Neuronal stem cell (in vitro differentiated cells): ENCODE measurements at regions not wholly inside any gene's neighbourhood (a gene's known extent, or its start where the extent isn't known, plus 50 kb on each side); places are given as distances from the start of the nearest gene placed in this dataset.

Source experiments
- DNase-seq: peaks from one replicate; pipeline ENCODE4 v3.0.0-alpha.2; 2013; ENCODE audit warnings: low spot score
- H2AFZ ChIP-seq: one replicate; pipeline ENCODE4 v1.6.1; 2013; ENCODE audit warnings: mild to moderate bottlenecking, low read length, inconsistent platforms
- H2AK5ac ChIP-seq: 2 replicates; pipeline ENCODE4 v1.6.1; 2013; ENCODE audit warnings: low read depth, mild to moderate bottlenecking, inconsistent platforms, low read length, moderate library complexity, mixed read lengths
- H2BK120ac ChIP-seq: 2 replicates; pipeline ENCODE4 v1.6.1; 2013; ENCODE audit warnings: low read depth, mild to moderate bottlenecking, inconsistent platforms, low read length, moderate library complexity, mixed read lengths
- H2BK12ac ChIP-seq: one replicate; pipeline ENCODE4 v1.6.1; 2013; ENCODE audit warnings: low read length, inconsistent platforms
- H2BK15ac ChIP-seq: 2 replicates; pipeline ENCODE4 v1.6.1; 2013; ENCODE audit warnings: mild to moderate bottlenecking, low read length, inconsistent platforms, mixed read lengths
- H2BK5ac ChIP-seq: one replicate; pipeline ENCODE4 v1.6.1; 2013; ENCODE audit warnings: inconsistent platforms, mild to moderate bottlenecking, low read length, moderate library complexity
- H3K14ac ChIP-seq: one replicate; pipeline ENCODE4 v1.6.1; 2013; ENCODE audit warnings: low read length, inconsistent platforms
- H3K18ac ChIP-seq: 2 replicates; pipeline ENCODE4 v1.6.1; 2013; ENCODE audit warnings: low read length, inconsistent platforms
- H3K23ac ChIP-seq: 2 replicates; pipeline ENCODE4 v1.6.1; 2013; ENCODE audit warnings: low read depth, mild to moderate bottlenecking, mixed read lengths, low read length, inconsistent platforms; ENCODE audit not compliant: poor library complexity
- H3K27ac ChIP-seq: replicated peaks from 3 replicates; pipeline ENCODE4 v1.5.1; 2013; ENCODE audit warnings: low read length, inconsistent platforms
- H3K27me3 ChIP-seq, 3 experiments: 2 replicates each; pipeline ENCODE4 v1.6.1; 2013; ENCODE audit warnings: low read length in 3 of 3, mild to moderate bottlenecking in 2 of 3, inconsistent platforms in 1 of 3, low read depth in 1 of 3, mixed read lengths in 1 of 3, moderate library complexity in 1 of 3; ENCODE audit not compliant: control insufficient read depth in 3 of 3, insufficient read depth in 3 of 3
- H3K36me3 ChIP-seq, 2 donors: replicated peaks in 1 of 2; 2 replicates each; pipeline ENCODE4 v1.6.1; 2013; ENCODE audit warnings: low read length in 2 of 2; ENCODE audit not compliant: control insufficient read depth in 2 of 2, insufficient read depth in 2 of 2
- H3K4ac ChIP-seq: 2 replicates; pipeline ENCODE4 v1.6.1; 2013; ENCODE audit warnings: inconsistent platforms, mild to moderate bottlenecking, low read length, moderate library complexity
- H3K4me1 ChIP-seq, 2 donors: 1 replicate in 1 of 2; 2 replicates in 1 of 2; pipeline ENCODE4 v1.6.1; 2013; ENCODE audit warnings: low read length in 2 of 2, low read depth in 1 of 2; ENCODE audit not compliant: control insufficient read depth in 2 of 2, insufficient read depth in 1 of 2
- H3K4me2 ChIP-seq: one replicate; pipeline ENCODE4 v1.6.1; 2013; ENCODE audit warnings: mild to moderate bottlenecking, low read length, inconsistent platforms; ENCODE audit not compliant: insufficient read depth, poor library complexity, severe bottlenecking
- H3K4me3 ChIP-seq, 2 donors: 2 replicates each; pipeline ENCODE4 v1.5.1; 2013; ENCODE audit warnings: low read length in 2 of 2, mild to moderate bottlenecking in 2 of 2, inconsistent platforms in 1 of 2, moderate library complexity in 1 of 2
- H3K79me1 ChIP-seq: one replicate; pipeline ENCODE4 v1.6.1; 2013; ENCODE audit warnings: low read depth, mild to moderate bottlenecking, inconsistent platforms, low read length, moderate library complexity
- H3K9ac ChIP-seq: one replicate; pipeline ENCODE4 v1.6.1; 2013; ENCODE audit warnings: mild to moderate bottlenecking, low read depth, low read length, inconsistent platforms; ENCODE audit not compliant: poor library complexity
- H3K9me3 ChIP-seq, 2 donors: replicated peaks in 1 of 2; 2 replicates each; pipeline versions ENCODE3 to v1.6.1; 2013; ENCODE audit warnings: low read length in 2 of 2, mild to moderate bottlenecking in 2 of 2, inconsistent platforms in 1 of 2, low read depth in 1 of 2, mixed read lengths in 1 of 2, moderate library complexity in 1 of 2; ENCODE audit not compliant: control insufficient read depth in 2 of 2, insufficient read depth in 1 of 2
- H4K8ac ChIP-seq: one replicate; pipeline ENCODE4 v1.6.1; 2013; ENCODE audit warnings: low read depth, mild to moderate bottlenecking, inconsistent platforms, low read length, moderate library complexity
- H4K91ac ChIP-seq: one replicate; pipeline ENCODE4 v1.6.1; 2013; ENCODE audit warnings: low read length, low read depth, mild to moderate bottlenecking, inconsistent platforms; ENCODE audit not compliant: poor library complexity
- WGBS, 2 donors: extraction: QIAGEN DNeasy Blood & Tissue Kit; methylation state at CpG; one replicate each; pipeline ENCODE4 v1.1.7; 2013; ENCODE audit warnings: missing lambda C conversion rate in 2 of 2, mixed read lengths in 1 of 2; ENCODE audit not compliant: insufficient read length in 2 of 2, insufficient replicate concordance in 1 of 2; ENCODE audit errors: extremely low coverage in 2 of 2; 5-methylcytosine and 5-hydroxymethylcytosine counted together

DNA sequence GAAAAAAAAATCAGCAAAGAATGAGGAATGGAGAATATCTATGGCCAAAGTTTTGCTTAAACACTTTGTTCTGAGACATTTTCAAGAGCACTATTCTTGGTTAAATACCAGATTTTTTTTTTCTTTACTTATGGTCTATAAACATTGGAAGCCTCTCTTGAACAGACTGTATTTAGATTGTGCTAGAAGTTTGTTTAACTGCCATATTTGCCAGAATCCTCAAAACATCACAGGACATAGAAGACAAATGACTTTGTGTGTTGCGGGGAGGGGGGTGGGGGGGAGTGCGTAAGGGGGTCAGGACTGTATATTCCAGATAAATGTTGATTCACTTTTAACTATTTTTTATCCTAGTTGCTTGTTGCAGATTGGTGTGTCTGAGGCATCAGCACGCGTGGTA is 262.0 kb downstream of the MEIS1 start:
- WGBS, 2 donors = no CpG with 5 or more reads among the region's 4 CpGs
- H3K9ac ChIP-seq = no peak overlapping the region
- no peak overlapping the region for H2BK15ac ChIP-seq
- H3K4me2 ChIP-seq = no peak overlapping the region
- H2BK120ac ChIP-seq = no peak overlapping the region
- H4K91ac ChIP-seq = no peak overlapping the region
- H4K8ac ChIP-seq = no peak overlapping the region
- H3K14ac ChIP-seq = no peak overlapping the region
- no peak overlapping the region for H3K23ac ChIP-seq
- no peak overlapping the region for H2BK5ac ChIP-seq
- no peak overlapping the region for H3K27ac ChIP-seq
- no peak overlapping the region for H2AFZ ChIP-seq
- H3K79me1 ChIP-seq = no peaks in the 10 kb centered on the region
- H3K4me1 ChIP-seq = peaks cover 14 to 43% of the 10 kb centered on the region in 2 donors
- no peak overlapping the region for H3K4ac ChIP-seq
- no peak overlapping the region for H2AK5ac ChIP-seq
- H3K4me3 ChIP-seq = no peak overlapping the region
- H3K9me3 ChIP-seq = no peaks in the 10 kb centered on the region
- no peak overlapping the region for H2BK12ac ChIP-seq
- H3K36me3 ChIP-seq = no peaks in the 10 kb centered on the region
- H3K27me3 ChIP-seq = no peaks in the 10 kb centered on the region
- no peak for DNase-seq
- H3K18ac ChIP-seq = no peak overlapping the region

DNA sequence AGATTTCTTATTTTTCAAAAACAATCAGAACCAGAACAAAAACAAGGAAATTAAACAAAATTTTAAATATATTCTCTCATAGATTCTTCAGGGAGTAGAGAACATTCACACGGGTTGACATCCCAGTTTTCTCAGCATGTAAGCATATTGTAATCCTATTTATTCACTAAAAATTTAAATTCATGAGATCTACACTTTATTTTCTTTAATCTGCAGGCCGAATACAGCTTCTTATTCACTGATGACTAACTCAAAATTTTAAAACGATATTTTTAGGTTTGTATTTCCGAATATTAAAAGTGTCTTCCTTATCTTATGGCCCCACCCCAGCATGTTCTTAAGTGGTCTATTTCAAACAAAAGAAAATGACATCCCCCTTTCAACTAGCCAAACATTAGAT is 262.4 kb downstream of the MEIS1 start:
- H2AK5ac ChIP-seq = no peak overlapping the region
- no peak overlapping the region for H4K8ac ChIP-seq
- H2BK15ac ChIP-seq = no peak overlapping the region
- no peak overlapping the region for H3K4me2 ChIP-seq
- H3K9me3 ChIP-seq = no peaks in the 10 kb centered on the region
- no peak overlapping the region for H3K18ac ChIP-seq
- no CpG with 5 or more reads among the region's 4 CpGs for WGBS, 2 donors
- no peak overlapping the region for H2BK5ac ChIP-seq
- H3K27ac ChIP-seq = no peak overlapping the region
- no peak overlapping the region for H2BK12ac ChIP-seq
- H3K79me1 ChIP-seq = no peaks in the 10 kb centered on the region
- no peak for DNase-seq
- no peaks in the 10 kb centered on the region for H3K36me3 ChIP-seq
- H3K4ac ChIP-seq = no peak overlapping the region
- H2AFZ ChIP-seq = no peak overlapping the region
- H3K4me1 ChIP-seq = peaks cover 14 to 41% of the 10 kb centered on the region in 2 donors
- no peak overlapping the region for H3K23ac ChIP-seq
- H3K9ac ChIP-seq = no peak overlapping the region
- H2BK120ac ChIP-seq = no peak overlapping the region
- no peaks in the 10 kb centered on the region for H3K27me3 ChIP-seq
- no peak overlapping the region for H4K91ac ChIP-seq
- no peak overlapping the region for H3K4me3 ChIP-seq
- no peak overlapping the region for H3K14ac ChIP-seq

DNA sequence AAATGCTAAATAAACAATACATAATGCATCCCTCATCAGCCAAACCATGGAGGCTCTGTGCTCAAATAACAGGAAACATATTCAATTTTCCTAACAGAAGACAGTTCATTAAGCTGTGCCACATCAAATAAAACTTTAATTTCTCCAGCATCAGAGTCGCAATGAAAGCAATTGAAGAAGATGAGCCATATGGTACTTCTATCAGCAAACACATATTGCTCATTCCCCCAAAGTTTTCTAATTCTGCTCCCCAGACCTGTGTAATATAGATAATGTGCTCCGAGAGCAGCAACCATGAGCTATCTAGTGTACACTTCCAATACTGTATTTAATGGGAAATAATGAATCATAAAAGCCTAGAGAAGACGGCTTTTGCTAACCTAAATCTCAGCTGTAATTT is 263.2 kb downstream of the MEIS1 start:
- H3K36me3 ChIP-seq = no peaks in the 10 kb centered on the region
- DNase-seq = no peak

GRCh38 chr2:66698576-66699239 is 263.8 kb downstream of the MEIS1 start:
- peaks cover 14 to 33% of the 10 kb centered on the region in 2 donors for H3K4me1 ChIP-seq

More for the DNA sequence above, 263.2 kb downstream of the MEIS1 start:
- Histone ChIP-seq H3K4me2 (peak overlapping the region; percentile 11), H4K8ac (no peak overlapping the region), H3K27me3 (no peaks in the 10 kb centered on the region), H3K18ac (no peak overlapping the region), H2BK120ac (no peak overlapping the region), H3K4me3 (no peak overlapping the region), H3K79me1 (no peaks in the 10 kb centered on the region), H3K9me3 (no peaks in the 10 kb centered on the region), H4K91ac (no peak overlapping the region), H3K14ac (no peak overlapping the region), H3K4ac (no peak overlapping the region), H2AK5ac (no peak overlapping the region), H3K4me1 (peaks cover 14 to 34% of the 10 kb centered on the region in 2 donors), H2AFZ (no peak overlapping the region), H3K23ac (no peak overlapping the region), H2BK12ac (no peak overlapping the region), H3K27ac (no peak overlapping the region), H2BK15ac (no peak overlapping the region), H2BK5ac (no peak overlapping the region), H3K9ac (no peak overlapping the region)
- WGBS, 2 donors = no CpG with 5 or more reads among the region's 3 CpGs

More at GRCh38 chr2:66698576-66699239, 263.8 kb downstream of the MEIS1 start:
- peak overlapping the region; percentile 11 for H3K4me2 ChIP-seq
- H4K91ac ChIP-seq = no peak overlapping the region
- no peak overlapping the region for H3K23ac ChIP-seq
- H3K4me3 ChIP-seq = no peak overlapping the region
- H3K4ac ChIP-seq = no peak overlapping the region
- H3K9ac ChIP-seq = no peak overlapping the region
- H3K27me3 ChIP-seq = no peaks in the 10 kb centered on the region
- no peak overlapping the region for H2AFZ ChIP-seq
- WGBS, 2 donors = no CpG with 5 or more reads among the region's 5 CpGs
- DNase-seq = no peak
- no peaks in the 10 kb centered on the region for H3K9me3 ChIP-seq
- no peak overlapping the region for H3K27ac ChIP-seq
- H4K8ac ChIP-seq = no peak overlapping the region
- no peak overlapping the region for H2BK15ac ChIP-seq
- no peak overlapping the region for H2AK5ac ChIP-seq
- no peaks in the 10 kb centered on the region for H3K79me1 ChIP-seq
- no peaks in the 10 kb centered on the region for H3K36me3 ChIP-seq
- no peak overlapping the region for H3K14ac ChIP-seq
- no peak overlapping the region for H2BK12ac ChIP-seq
- no peak overlapping the region for H2BK120ac ChIP-seq
- no peak overlapping the region for H3K18ac ChIP-seq
- H2BK5ac ChIP-seq = no peak overlapping the region
